Mammary epithelial cell (primary cell): ENCODE measurements at regions not wholly inside any gene's neighbourhood (a gene's known extent, or its start where the extent isn't known, plus 50 kb on each side); places are given as distances from the start of the nearest gene placed in this dataset.

Experiments used
- EZH2 ChIP-seq: IDR thresholded peaks from 2 replicates; pipeline ENCODE4 v1.6.1; 2012; ENCODE audit warnings: low read length, inconsistent platforms, borderline replicate concordance
- TF ChIP-seq, protein P1 (sequence below), 2 donors: IDR thresholded peaks in 1 of 2; conservative IDR thresholded peaks in 1 of 2; 2 replicates each; pipeline ENCODE4 v1.5.1; 2011 to 2012; ENCODE audit warnings: inconsistent platforms in 2 of 2, low read length in 2 of 2, mild to moderate bottlenecking in 2 of 2, control low read depth in 1 of 2, low read depth in 1 of 2; ENCODE audit not compliant: insufficient read depth in 1 of 2; ENCODE audit errors: extremely low read depth in 1 of 2

DNA sequence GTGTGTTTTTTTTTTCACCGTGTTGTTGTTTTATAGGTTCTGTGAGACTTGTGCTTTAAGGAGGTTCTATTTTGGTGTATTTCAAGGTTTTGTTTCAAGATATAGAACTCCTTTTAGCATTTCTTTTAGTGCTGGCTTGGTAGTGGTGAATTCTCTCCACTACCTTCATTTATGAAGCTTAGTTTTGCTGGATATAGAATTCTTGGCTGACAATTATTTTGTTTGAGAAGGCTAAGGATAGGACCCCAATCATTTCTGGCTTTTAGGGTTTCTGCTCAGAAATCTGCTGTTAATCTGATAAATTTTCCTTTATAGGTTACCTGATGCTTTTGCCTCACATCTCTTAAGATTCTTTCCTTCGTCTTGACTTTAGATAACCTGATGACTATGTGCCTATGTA is 66.8 kb downstream of the MSTN start:
- TF ChIP-seq, protein P1, sequence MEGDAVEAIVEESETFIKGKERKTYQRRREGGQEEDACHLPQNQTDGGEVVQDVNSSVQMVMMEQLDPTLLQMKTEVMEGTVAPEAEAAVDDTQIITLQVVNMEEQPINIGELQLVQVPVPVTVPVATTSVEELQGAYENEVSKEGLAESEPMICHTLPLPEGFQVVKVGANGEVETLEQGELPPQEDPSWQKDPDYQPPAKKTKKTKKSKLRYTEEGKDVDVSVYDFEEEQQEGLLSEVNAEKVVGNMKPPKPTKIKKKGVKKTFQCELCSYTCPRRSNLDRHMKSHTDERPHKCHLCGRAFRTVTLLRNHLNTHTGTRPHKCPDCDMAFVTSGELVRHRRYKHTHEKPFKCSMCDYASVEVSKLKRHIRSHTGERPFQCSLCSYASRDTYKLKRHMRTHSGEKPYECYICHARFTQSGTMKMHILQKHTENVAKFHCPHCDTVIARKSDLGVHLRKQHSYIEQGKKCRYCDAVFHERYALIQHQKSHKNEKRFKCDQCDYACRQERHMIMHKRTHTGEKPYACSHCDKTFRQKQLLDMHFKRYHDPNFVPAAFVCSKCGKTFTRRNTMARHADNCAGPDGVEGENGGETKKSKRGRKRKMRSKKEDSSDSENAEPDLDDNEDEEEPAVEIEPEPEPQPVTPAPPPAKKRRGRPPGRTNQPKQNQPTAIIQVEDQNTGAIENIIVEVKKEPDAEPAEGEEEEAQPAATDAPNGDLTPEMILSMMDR (conservative IDR thresholded peaks at IDR 0.05 in 1 of 2, IDR thresholded peaks at IDR 0.05 in 1 of 2; ENCODE audit: extremely low read depth in 1 of 2, insufficient read depth in 1 of 2, low read depth in 1 of 2, low read length in 2 of 2), result no peak
- no peak for TF ChIP-seq EZH2
